Fibroblast of skin of right biceps (primary cell): ENCODE measurements at regions not wholly inside any gene's neighbourhood (a gene's known extent, or its start where the extent isn't known, plus 50 kb on each side); places are given as distances from the start of the nearest gene placed in this dataset.

ENCODE experiments used
- DNase-seq: peaks from one replicate; pipeline ENCODE4 v3.0.0-alpha.2; 2013

GRCh38 chrX:20861113-20861512 lies 513.1 kb upstream of the CNKSR2 start:
- DNase-seq, result no peak

GRCh38 chrX:20857746-20858145 lies 516.5 kb upstream of the CNKSR2 start:
- no peak for DNase-seq

- no peak for DNase-seq
Measured at GRCh38 chrX:20838477-20838876, 535.7 kb upstream of the CNKSR2 start.

GRCh38 chrX:20829665-20830491 lies 544.3 kb upstream of the CNKSR2 start:
- peak; percentile 70 for DNase-seq

- DNase-seq, result no peak
Measured at GRCh38 chrX:20825984-20826383, 548.2 kb upstream of the CNKSR2 start.

GRCh38 chrX:20803971-20804370 lies 537.3 kb upstream of the RPS6KA3 start:
- no peak for DNase-seq

GRCh38 chrX:20802036-20802435 lies 535.3 kb upstream of the RPS6KA3 start:
- no peak for DNase-seq

GRCh38 chrX:20796450-20796849 lies 529.7 kb upstream of the RPS6KA3 start:
- no peak for DNase-seq

GRCh38 chrX:20789103-20789502 lies 522.4 kb upstream of the RPS6KA3 start:
- DNase-seq, result no peak

- DNase-seq, result no peak
Measured at GRCh38 chrX:20767346-20767745, 500.6 kb upstream of the RPS6KA3 start.

- DNase-seq, result no peak
Measured at GRCh38 chrX:20756585-20756984, 489.9 kb upstream of the RPS6KA3 start.

GRCh38 chrX:20753076-20753475 lies 486.4 kb upstream of the RPS6KA3 start:
- DNase-seq, result peak; percentile 55

GRCh38 chrX:20746690-20747089 lies 480.0 kb upstream of the RPS6KA3 start:
- DNase-seq, result no peak

GRCh38 chrX:20743046-20743445 lies 476.3 kb upstream of the RPS6KA3 start:
- no peak for DNase-seq

- DNase-seq, result peak; percentile 74
Measured at GRCh38 chrX:20742106-20742505, 475.4 kb upstream of the RPS6KA3 start.

- no peak for DNase-seq
Measured at GRCh38 chrX:20740443-20740842, 473.7 kb upstream of the RPS6KA3 start.

GRCh38 chrX:20739038-20739745 lies 472.5 kb upstream of the RPS6KA3 start:
- DNase-seq, result no peak

GRCh38 chrX:20729416-20729815 lies 462.7 kb upstream of the RPS6KA3 start:
- peak; percentile 86 for DNase-seq

GRCh38 chrX:20727447-20727846 lies 460.7 kb upstream of the RPS6KA3 start:
- DNase-seq, result no peak

GRCh38 chrX:20720954-20721626 lies 454.4 kb upstream of the RPS6KA3 start:
- no peak for DNase-seq

- DNase-seq, result no peak
Measured at GRCh38 chrX:20718592-20719380, 452.1 kb upstream of the RPS6KA3 start.

GRCh38 chrX:20715176-20715575 lies 448.5 kb upstream of the RPS6KA3 start:
- no peak for DNase-seq

- DNase-seq, result no peak
Measured at GRCh38 chrX:20712811-20713210, 446.1 kb upstream of the RPS6KA3 start.
